ENCODE measurements at regions not wholly inside any gene's neighbourhood (a gene's known extent, or its start where the extent isn't known, plus 50 kb on each side); places are given as distances from the start of the nearest gene placed in this dataset.

- CTCF ChIA-PET, result no interaction called here
- TF ChIP-seq ZNF423 (tag by site-specific recombination; IDR thresholded peaks at IDR 0.05) (no peak), ZNF791 (tag by site-specific recombination; IDR thresholded peaks at IDR 0.05) (no peak), ZNF558 (tag by site-specific recombination; IDR thresholded peaks at IDR 0.05) (no peak), ZNF692 (tag by site-specific recombination; IDR thresholded peaks at IDR 0.05) (no peak), ATF2 (tag by site-specific recombination; IDR thresholded peaks at IDR 0.05; ENCODE audit: low read depth) (no peak), ZNF292 (tag by site-specific recombination; IDR thresholded peaks at IDR 0.05; ENCODE audit: borderline replicate concordance, low read depth) (no peak), YY1 (tag by site-specific recombination; IDR thresholded peaks at IDR 0.05) (no peak), ZSCAN16 (tag by site-specific recombination; IDR thresholded peaks at IDR 0.05) (no peak), KLF9 (tag by site-specific recombination; IDR thresholded peaks at IDR 0.05; ENCODE audit: low read depth) (no peak), ZNF398 (tag by site-specific recombination; IDR thresholded peaks at IDR 0.05) (no peak), ZNF26 (tag by site-specific recombination; IDR thresholded peaks at IDR 0.05) (no peak), ZNF555 (tag by site-specific recombination; conservative IDR thresholded peaks at IDR 0.05) (no peak), REPIN1 (tag by site-specific recombination; IDR thresholded peaks at IDR 0.05; ENCODE audit: low read depth) (no peak), ZNF146 (tag by site-specific recombination; IDR thresholded peaks at IDR 0.05) (no peak)
Observed at GRCh38 chrX:39212456-39212855, 411.2 kb downstream of the MID1IP1 start.

GRCh38 chrX:39214387-39215126, 413.3 kb downstream of the MID1IP1 start:
- H3K9me3 ChIP-seq (ENCODE audit: control insufficient read depth, insufficient read depth, low read depth, low read length), result no peaks in the 10 kb centered on the region; the same call in 1 of the 2 replicates
- H3K4me1 ChIP-seq (ENCODE audit: control insufficient read depth, insufficient read depth, low read length), result no peaks in the 10 kb centered on the region
- no peak overlapping the region for H3K4me3 ChIP-seq (ENCODE audit: low read depth, low read length)
- CTCF ChIA-PET, result interaction anchor here (0.7 to 1.3 kb wide), 2 partner anchors 17 to 62 kb away, joined by 3 to 5 read pairs; no protein-coding TSS in a partner anchor
- no peak overlapping the region for H3K27ac ChIP-seq (ENCODE audit: extremely low read depth, low read depth, low read length)
- POLR2A ChIA-PET, result no interaction called here
- H3K36me3 ChIP-seq (ENCODE audit: control insufficient read depth in 2 of 2, insufficient read depth in 1 of 2, low read length in 2 of 2), result no peaks in the 10 kb centered on the region
- TF ChIP-seq GLI4 (tag by site-specific recombination; IDR thresholded peaks at IDR 0.05) (no peak), ZNF623 (tag by site-specific recombination; IDR thresholded peaks at IDR 0.05) (no peak), ATF2 (tag by site-specific recombination; IDR thresholded peaks at IDR 0.05; ENCODE audit: low read depth) (no peak), SP3 (tag by site-specific recombination; IDR thresholded peaks at IDR 0.05) (no peak), ZNF155 (tag by site-specific recombination; IDR thresholded peaks at IDR 0.05) (no peak), ZNF837 (tag by site-specific recombination; IDR thresholded peaks at IDR 0.05) (no peak), ZNF416 (tag by site-specific recombination; IDR thresholded peaks at IDR 0.05) (no peak), ZNF473 (tag by site-specific recombination; IDR thresholded peaks at IDR 0.05) (no peak), ZNF148 (tag by site-specific recombination; IDR thresholded peaks at IDR 0.05; ENCODE audit: borderline replicate concordance) (no peak), SP2 (tag by site-specific recombination; IDR thresholded peaks at IDR 0.05) (no peak), ZNF146 (tag by site-specific recombination; IDR thresholded peaks at IDR 0.05) (no peak), ZNF600 (tag by site-specific recombination; IDR thresholded peaks at IDR 0.05) (no peak), KLF7 (tag by site-specific recombination; IDR thresholded peaks at IDR 0.05; ENCODE audit: borderline replicate concordance) (no peak)

More at GRCh38 chrX:39212456-39212855, 411.2 kb downstream of the MID1IP1 start:
- Histone ChIP-seq H3K27ac (ENCODE audit: extremely low read depth, low read depth, low read length) (no peak overlapping the region), H3K9me3 (ENCODE audit: control insufficient read depth, insufficient read depth, low read depth, low read length) (no peaks in the 10 kb centered on the region; the same call in 1 of the 2 replicates), H3K4me1 (ENCODE audit: control insufficient read depth, insufficient read depth, low read length) (no peaks in the 10 kb centered on the region), H3K4me3 (ENCODE audit: low read depth, low read length) (no peak overlapping the region), H3K36me3 (ENCODE audit: control insufficient read depth in 2 of 2, insufficient read depth in 1 of 2, low read length in 2 of 2) (no peaks in the 10 kb centered on the region)
- POLR2A ChIA-PET, result no interaction called here

Measured in HEK293 (cell line).